ENCODE measurements at regions not wholly inside any gene's neighbourhood (a gene's known extent, or its start where the extent isn't known, plus 50 kb on each side); places are given as distances from the start of the nearest gene placed in this dataset.

- TF ChIP-seq CTCF (IDR thresholded peaks at IDR 0.05; ENCODE audit: borderline replicate concordance, extremely low read depth, low read length, poor library complexity, severe bottlenecking) (no peak), EZH2 (IDR thresholded peaks at IDR 0.05; ENCODE audit: borderline replicate concordance, low read depth, low read length, severe bottlenecking) (no peak)
Observed at GRCh38 chr18:78666666-78667335, 312.8 kb upstream of the SALL3 start.

Measured in DND-41 (cell line).